Transverse colon (tissue), 4 donors: ENCODE measurements at regions not wholly inside any gene's neighbourhood (a gene's known extent, or its start where the extent isn't known, plus 50 kb on each side); places are given as distances from the start of the nearest gene placed in this dataset.
"Not testable (repeated sequence)": the region's sequence is repeated elsewhere in the genome, so short reads cannot be mapped to it uniquely, and the experiment has no call there.

Experiments used
- DNase-seq: peaks from one replicate; pipeline ENCODE4 v3.0.0-alpha.2; 2019
- H3K27ac ChIP-seq, 4 donors: fragments of 200-600 bp; sonication (generic); 2 replicates each; pipeline ENCODE4 v1.5.1; 2016 to 2018; ENCODE audit warnings: inconsistent platforms in 4 of 4
- H3K27me3 ChIP-seq: fragments of 200-600 bp; sonication (generic); 2 replicates; pipeline ENCODE4 v1.5.1; 2017; ENCODE audit warnings: inconsistent platforms
- H3K36me3 ChIP-seq, 4 donors: fragments of 200-600 bp; sonication (generic); 2 replicates each; pipeline ENCODE4 v1.5.1; 2017 to 2019; ENCODE audit warnings: inconsistent platforms in 4 of 4
- H3K4me1 ChIP-seq, 4 donors: fragments of 200-600 bp; sonication (generic); 2 replicates each; pipeline ENCODE4 v1.5.1; 2017 to 2020; ENCODE audit warnings: inconsistent platforms in 4 of 4
- H3K4me3 ChIP-seq, 4 donors: fragments of 200-600 bp; sonication (generic); 1 replicate in 1 of 4; 2 replicates in 3 of 4; pipeline versions ENCODE4 v1.5.1 to v1.6.1; 2017 to 2019; ENCODE audit warnings: inconsistent platforms in 4 of 4
- H3K9me3 ChIP-seq, 2 donors: fragments of 200-600 bp; sonication (generic); 2 replicates each; pipeline ENCODE4 v1.5.1; 2017 to 2019; ENCODE audit warnings: inconsistent platforms in 2 of 2
- EP300 ChIP-seq: sonication (generic); formaldehyde crosslinking; IDR thresholded peaks from one replicate; pipeline ENCODE4 v1.6.1; 2017; ENCODE audit warnings: antibody characterized with exemption, low read depth
- POLR2A ChIP-seq: fragments of 450-650 bp; IDR thresholded peaks from one replicate; pipeline ENCODE4 v1.6.1; 2016; ENCODE audit warnings: antibody characterized with exemption, mild to moderate bottlenecking, moderate library complexity
- POLR2AphosphoS5 ChIP-seq, 3 donors: sonication (generic); formaldehyde crosslinking; IDR thresholded peaks; one replicate each; pipeline ENCODE4 v1.6.1; 2016; ENCODE audit warnings: antibody characterized with exemption in 3 of 3
- WGBS, 2 donors: methylation state at CpG; one replicate each; pipeline ENCODE4 v1.1.5; 2018; ENCODE audit warnings: low coverage in 1 of 2; 5-methylcytosine and 5-hydroxymethylcytosine counted together
- in situ Hi-C, 4 donors: fragments of 200-750 bp; cut with MboI; loops; one replicate each; pipeline versions ENCODE4 v1.15.0 to v1.15.1; 2017; ENCODE audit warnings: low sequenced_read_pairs in 3 of 4, low pct_ligation_motif_present in 1 of 4, low pct_unique_long_range_greater_than_20kb in 1 of 4
- intact Hi-C: fragments of 100-400 bp; cut with DNase I; formaldehyde crosslinking; loops from one replicate; pipeline ENCODE4 v1.15.1; 2023; ENCODE audit warnings: low total_unique reads
- TF ChIP-seq, protein P1 (sequence below), 5 experiments: fragments of 200-600 bp in 3 of 5; fragments of 450-650 bp in 2 of 5; sonication (generic) in 3 of 5; IDR thresholded peaks; 1 replicate in 2 of 5; 2 replicates in 3 of 5; pipeline ENCODE4 v1.5.1; 2016 to 2017; ENCODE audit warnings: antibody characterized with exemption in 5 of 5, inconsistent platforms in 3 of 5, mild to moderate bottlenecking in 2 of 5, moderate library complexity in 1 of 5

DNA sequence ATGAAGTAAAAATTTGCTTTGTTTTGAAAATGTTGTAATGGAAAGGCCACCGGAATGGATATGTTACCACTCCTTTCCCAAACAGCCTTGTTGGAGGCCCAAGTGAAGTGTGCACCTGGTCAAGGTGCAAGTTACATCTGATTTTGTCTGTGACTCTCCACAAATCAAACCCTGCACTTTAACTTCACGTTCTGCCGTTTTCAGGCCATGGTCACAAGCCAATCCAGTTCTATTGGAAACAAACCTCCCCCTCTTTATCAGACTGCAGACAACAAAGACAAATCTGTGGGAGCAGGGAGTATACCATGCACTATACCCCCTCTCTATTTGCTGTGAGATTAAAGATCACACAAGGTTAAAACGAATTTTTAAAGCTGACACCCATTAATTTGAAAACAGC lies 155.6 kb upstream of the RFC3 start:
- DNase-seq = no peak
- in situ Hi-C loops (no loop called here), intact Hi-C loops (no loop called here)
- H3K4me3 ChIP-seq = no peak overlapping the region
- H3K36me3 ChIP-seq = no peaks in the 10 kb centered on the region
- no peak overlapping the region for H3K27ac ChIP-seq
- 82 to 84% methylated on average over 4 of the region's 4 CpGs for WGBS, 2 donors
- H3K9me3 ChIP-seq = no peaks in the 10 kb centered on the region
- no peaks in the 10 kb centered on the region for H3K27me3 ChIP-seq
- TF ChIP-seq EP300 (no peak), POLR2AphosphoS5 (IDR thresholded peaks at IDR 0.05) (no peak), POLR2A (no peak)
- TF ChIP-seq, protein P1, sequence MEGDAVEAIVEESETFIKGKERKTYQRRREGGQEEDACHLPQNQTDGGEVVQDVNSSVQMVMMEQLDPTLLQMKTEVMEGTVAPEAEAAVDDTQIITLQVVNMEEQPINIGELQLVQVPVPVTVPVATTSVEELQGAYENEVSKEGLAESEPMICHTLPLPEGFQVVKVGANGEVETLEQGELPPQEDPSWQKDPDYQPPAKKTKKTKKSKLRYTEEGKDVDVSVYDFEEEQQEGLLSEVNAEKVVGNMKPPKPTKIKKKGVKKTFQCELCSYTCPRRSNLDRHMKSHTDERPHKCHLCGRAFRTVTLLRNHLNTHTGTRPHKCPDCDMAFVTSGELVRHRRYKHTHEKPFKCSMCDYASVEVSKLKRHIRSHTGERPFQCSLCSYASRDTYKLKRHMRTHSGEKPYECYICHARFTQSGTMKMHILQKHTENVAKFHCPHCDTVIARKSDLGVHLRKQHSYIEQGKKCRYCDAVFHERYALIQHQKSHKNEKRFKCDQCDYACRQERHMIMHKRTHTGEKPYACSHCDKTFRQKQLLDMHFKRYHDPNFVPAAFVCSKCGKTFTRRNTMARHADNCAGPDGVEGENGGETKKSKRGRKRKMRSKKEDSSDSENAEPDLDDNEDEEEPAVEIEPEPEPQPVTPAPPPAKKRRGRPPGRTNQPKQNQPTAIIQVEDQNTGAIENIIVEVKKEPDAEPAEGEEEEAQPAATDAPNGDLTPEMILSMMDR (IDR thresholded peaks at IDR 0.05) = no peak
- no peaks in the 10 kb centered on the region for H3K4me1 ChIP-seq

DNA sequence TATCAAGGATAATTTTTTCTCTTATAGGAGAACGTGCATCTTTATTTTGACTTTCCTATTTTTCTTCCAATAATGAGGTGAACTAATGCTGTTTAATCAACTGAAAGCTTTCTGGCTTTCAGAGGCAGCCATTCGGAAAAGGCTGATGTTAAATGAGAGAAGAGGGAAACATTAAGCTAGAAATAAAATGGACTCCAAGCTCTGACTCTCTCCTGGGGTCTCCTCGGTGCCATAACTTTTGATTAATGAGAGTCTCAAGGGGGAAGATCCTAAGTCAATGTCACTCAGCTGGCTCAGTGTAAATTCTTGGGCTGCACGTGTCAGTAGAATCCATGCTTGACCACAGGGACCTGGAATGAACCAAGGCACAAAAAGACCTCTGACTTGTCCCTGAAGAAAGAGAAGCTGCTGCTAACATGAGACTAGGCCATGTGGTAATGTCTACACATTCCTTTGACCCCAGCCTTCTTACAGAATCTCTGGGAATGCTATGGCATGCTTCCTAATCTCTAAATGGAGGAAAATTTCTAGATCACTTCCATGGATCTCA lies 152.2 kb upstream of the RFC3 start:
- no peak for TF ChIP-seq POLR2AphosphoS5 (IDR thresholded peaks at IDR 0.05)
- no peak for TF ChIP-seq EP300
- no peak for TF ChIP-seq POLR2A
- TF ChIP-seq, protein P1 (IDR thresholded peaks at IDR 0.05) = no peak
- no peaks in the 10 kb centered on the region for H3K9me3 ChIP-seq
- no peak overlapping the region for H3K27ac ChIP-seq
- 81% methylated on average over 3 to 4 of the region's 4 CpGs for WGBS, 2 donors
- H3K4me1 ChIP-seq = no peaks in the 10 kb centered on the region
- no peak overlapping the region for H3K4me3 ChIP-seq
- intact Hi-C loops (no loop called here), in situ Hi-C loops (no loop called here)
- no peak for DNase-seq
- H3K27me3 ChIP-seq = no peaks in the 10 kb centered on the region
- no peaks in the 10 kb centered on the region for H3K36me3 ChIP-seq

DNA sequence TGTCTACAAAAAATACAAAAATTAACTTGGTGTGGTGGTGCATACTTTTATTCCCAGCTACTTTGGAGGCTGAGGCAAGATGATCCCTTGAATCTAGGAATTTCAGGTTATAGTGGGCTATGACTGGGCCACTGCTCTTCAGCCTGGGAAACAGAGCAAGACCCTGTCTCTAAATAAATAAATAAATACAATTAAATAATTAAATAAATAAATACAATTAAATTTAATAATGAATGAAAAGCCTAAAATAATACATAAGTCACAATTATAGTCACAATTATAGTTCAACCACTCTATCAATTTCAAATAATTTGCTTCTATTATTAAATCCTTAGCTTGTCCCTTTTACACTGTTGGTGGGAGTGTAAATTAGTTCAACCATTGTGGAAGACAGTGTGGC lies 146.4 kb upstream of the RFC3 start:
- Histone ChIP-seq H3K4me3 (no peak overlapping the region), H3K4me1 (peaks cover 0 to 15% (median 10%) of the 10 kb centered on the region in 4 donors), H3K27me3 (no peaks in the 10 kb centered on the region), H3K9me3 (no peaks in the 10 kb centered on the region), H3K36me3 (no peaks in the 10 kb centered on the region), H3K27ac (no peak overlapping the region)
- DNase-seq = no peak
- TF ChIP-seq POLR2A = no peak
- TF ChIP-seq POLR2AphosphoS5 (IDR thresholded peaks at IDR 0.05) = no peak
- TF ChIP-seq EP300 = no peak
- intact Hi-C loops (no loop called here), in situ Hi-C loops (no loop called here)

DNA sequence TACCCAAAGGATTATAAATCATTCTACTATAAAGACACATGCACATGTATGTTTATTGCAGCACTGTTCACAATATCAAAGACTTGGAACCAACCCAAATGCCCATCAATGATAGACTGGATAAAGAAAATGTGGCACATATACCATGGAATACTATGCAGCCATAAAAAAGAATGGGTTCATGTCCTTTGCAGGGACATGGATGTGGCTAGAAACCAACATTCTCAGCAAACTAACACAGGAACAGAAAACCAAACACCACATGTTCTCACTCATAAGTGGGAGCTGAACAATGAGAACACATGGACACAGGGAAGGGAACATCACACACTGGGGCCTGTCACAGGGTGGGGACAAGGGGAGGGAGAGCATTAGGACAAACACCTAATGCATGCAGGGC lies 145.9 kb upstream of the RFC3 start:
- H3K27ac ChIP-seq, DNase-seq, H3K9me3 ChIP-seq, H3K27me3 ChIP-seq, in situ Hi-C loops, H3K36me3 ChIP-seq, intact Hi-C loops, H3K4me3 ChIP-seq: not testable (repeated sequence)
- peaks cover 0 to 19% (median 13%) of the 10 kb centered on the region in 4 donors for H3K4me1 ChIP-seq

DNA sequence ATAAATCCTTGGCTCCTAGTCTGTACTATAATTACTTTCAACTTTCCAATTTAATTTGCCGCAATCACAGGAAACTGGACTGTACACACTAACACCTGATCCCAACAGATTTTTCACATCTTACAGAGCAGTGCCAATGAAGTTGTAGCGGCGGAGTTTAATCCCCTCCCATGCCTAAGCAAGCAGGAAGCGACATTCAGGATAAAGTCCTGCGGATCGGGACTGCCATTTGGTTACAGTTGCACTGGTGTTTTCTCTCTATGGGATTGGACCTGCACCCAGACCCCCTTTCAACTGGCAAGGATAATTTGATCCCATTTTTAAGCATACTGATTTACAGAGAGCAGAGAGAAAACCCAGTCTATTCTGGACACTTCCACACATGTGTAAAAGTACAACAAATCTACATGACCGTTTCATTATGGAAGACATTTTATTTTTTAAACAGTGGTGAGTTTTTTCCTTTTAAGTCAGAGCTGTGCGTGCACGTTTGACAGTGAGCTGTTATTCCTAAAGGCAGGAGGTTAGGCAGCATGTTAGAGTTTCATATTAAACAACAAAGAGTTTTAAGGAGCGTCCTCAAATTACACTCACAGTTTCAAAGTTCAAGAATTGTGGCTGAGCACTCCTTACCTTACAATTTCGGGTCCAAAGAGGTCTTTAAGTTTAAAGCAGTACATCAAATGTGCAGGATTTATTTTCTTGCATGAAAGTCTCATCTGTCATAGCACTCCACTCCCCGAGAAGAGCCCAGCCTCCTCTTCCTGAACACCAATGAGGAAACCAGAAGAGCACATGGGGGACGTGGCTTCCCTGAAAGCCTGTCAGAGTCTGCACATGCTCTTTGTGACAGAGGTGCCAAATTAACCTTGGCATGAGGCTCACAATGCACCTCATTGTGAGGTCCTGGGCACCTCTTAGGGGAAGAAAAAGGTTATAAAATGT lies 141.6 kb upstream of the RFC3 start:
- intact Hi-C loops (no loop called here), in situ Hi-C loops (no loop called here)
- Histone ChIP-seq H3K27ac (peak overlapping the region; percentile 72 to 76 (median 74)), H3K36me3 (no peaks in the 10 kb centered on the region), H3K4me1 (peaks cover 5 to 40% (median 22%) of the 10 kb centered on the region in 4 donors), H3K27me3 (no peaks in the 10 kb centered on the region), H3K4me3 (peak overlapping the region; percentile 12 to 56 (median 36)), H3K9me3 (no peaks in the 10 kb centered on the region)
- peak in 2 of 3 donors; percentile 17 to 24 for TF ChIP-seq POLR2AphosphoS5 (IDR thresholded peaks at IDR 0.05)
- TF ChIP-seq, protein P1 (IDR thresholded peaks at IDR 0.05) = no peak
- DNase-seq = peak; percentile 58
- 17 to 19% methylated on average over 12 to 13 of the region's 13 CpGs for WGBS, 2 donors
